Keratinocyte (primary cell): ENCODE measurements at regions not wholly inside any gene's neighbourhood (a gene's known extent, or its start where the extent isn't known, plus 50 kb on each side); places are given as distances from the start of the nearest gene placed in this dataset.

Source experiments
- DNase-seq: peaks from one replicate; pipeline ENCODE4 v3.0.0-alpha.2; 2011; ENCODE audit warnings: low read depth, missing footprints, low spot score
- FAIRE-seq: peaks from 2 replicates; lab custom pipeline; 2011; peaks lifted over from hg19 to GRCh38; lab: Jason Lieb, UNC
- H2AFZ ChIP-seq: 2 replicates; pipeline ENCODE4 v1.6.0; 2012; ENCODE audit warnings: low read length, control low read depth, inconsistent platforms; ENCODE audit not compliant: control insufficient read depth
- H3K27ac ChIP-seq: 2 replicates; pipeline ENCODE4 v1.5.1; 2011; ENCODE audit warnings: low read length; ENCODE audit not compliant: control insufficient read depth, insufficient read depth
- H3K27me3 ChIP-seq: 3 replicates; pipeline ENCODE4 v1.6.0; 2011; ENCODE audit warnings: low read length; ENCODE audit not compliant: control insufficient read depth, insufficient read depth; ENCODE audit errors: extremely low read depth
- H3K36me3 ChIP-seq, 2 experiments: 2 replicates in 1 of 2; 3 replicates in 1 of 2; pipeline ENCODE4 v1.5.1; 2011; ENCODE audit warnings: low read length in 2 of 2, mild to moderate bottlenecking in 1 of 2; ENCODE audit not compliant: control insufficient read depth in 2 of 2, insufficient read depth in 2 of 2; ENCODE audit errors: extremely low read depth in 1 of 2
- H3K4me1 ChIP-seq: 3 replicates; pipeline ENCODE4 v1.5.1; 2011; ENCODE audit warnings: low read length; ENCODE audit not compliant: control insufficient read depth, insufficient read depth; ENCODE audit errors: extremely low read depth
- H3K4me2 ChIP-seq: 3 replicates; pipeline ENCODE4 v1.6.0; 2011; ENCODE audit warnings: low read depth, low read length; ENCODE audit not compliant: control insufficient read depth, insufficient read depth; ENCODE audit errors: extremely low read depth
- H3K4me3 ChIP-seq, 3 experiments: fragments of 200-600 bp in 1 of 3; sonication (generic) in 1 of 3; 2 replicates in 2 of 3; 3 replicates in 1 of 3; pipeline ENCODE4 v1.5.1; 2011 to 2016; ENCODE audit warnings: low read length in 3 of 3, mild to moderate bottlenecking in 3 of 3, control low read depth in 2 of 3, inconsistent platforms in 1 of 3, low read depth in 1 of 3, mixed read lengths in 1 of 3, mixed run types in 1 of 3, moderate library complexity in 1 of 3; ENCODE audit not compliant: control insufficient read depth in 2 of 3, insufficient read depth in 2 of 3; ENCODE audit errors: extremely low read depth in 1 of 3
- H3K79me2 ChIP-seq: 2 replicates; pipeline ENCODE4 v1.6.0; 2012; ENCODE audit warnings: low read length; ENCODE audit not compliant: control insufficient read depth, insufficient read depth
- H3K9ac ChIP-seq: 3 replicates; pipeline ENCODE4 v1.6.0; 2011; ENCODE audit warnings: low read length; ENCODE audit not compliant: control insufficient read depth, insufficient read depth; ENCODE audit errors: extremely low read depth
- H3K9me1 ChIP-seq: 3 replicates; pipeline ENCODE4 v1.6.0; 2011; ENCODE audit warnings: low read length; ENCODE audit not compliant: control insufficient read depth, insufficient read depth; ENCODE audit errors: extremely low read depth
- H3K9me3 ChIP-seq: 2 replicates; pipeline ENCODE4 v1.5.1; 2012; ENCODE audit warnings: low read depth, low read length; ENCODE audit not compliant: control insufficient read depth
- H4K20me1 ChIP-seq: 3 replicates; pipeline ENCODE4 v1.6.0; 2011; ENCODE audit warnings: low read length; ENCODE audit not compliant: control insufficient read depth, insufficient read depth; ENCODE audit errors: extremely low read depth
- CTCF ChIP-seq, 3 experiments: IDR thresholded peaks in 1 of 3; conservative IDR thresholded peaks in 1 of 3; optimal IDR thresholded peaks in 1 of 3; 2 replicates in 2 of 3; 3 replicates in 1 of 3; pipeline versions ENCODE3 to v1.5.1; 2011; ENCODE audit warnings: low read length in 3 of 3, mild to moderate bottlenecking in 3 of 3, moderate library complexity in 2 of 3, control low read depth in 1 of 3, inconsistent platforms in 1 of 3; ENCODE audit not compliant: insufficient read depth in 2 of 3; ENCODE audit errors: extremely low read depth in 1 of 3
- EZH2 ChIP-seq: IDR thresholded peaks from one replicate; pipeline ENCODE4 v1.6.1; 2012; ENCODE audit warnings: inconsistent platforms, mild to moderate bottlenecking, low read length, moderate library complexity
- dilution Hi-C: fragments of 300-500 bp; cut with MboI; formaldehyde crosslinking; loops from one replicate; pipeline ENCODE4 v1.7.0; 2020; ENCODE audit warnings: low sequenced_read_pairs; ENCODE audit not compliant: extremely low pct_ligation_motif_present

- H3K9me3 ChIP-seq: no peaks in the 10 kb centered on the region
- no peak overlapping the region for H3K4me3 ChIP-seq
- DNase-seq: no peak
- H3K9me1 ChIP-seq: no peaks in the 10 kb centered on the region
- H3K27me3 ChIP-seq: no peaks in the 10 kb centered on the region
- H3K27ac ChIP-seq: no peak overlapping the region
- no peak overlapping the region for H3K4me2 ChIP-seq
- H3K9ac ChIP-seq: no peak overlapping the region
- no peak overlapping the region for H2AFZ ChIP-seq
- no peak for FAIRE-seq
- TF ChIP-seq CTCF (optimal IDR thresholded peaks at IDR 0.05 in 1 of 3, IDR thresholded peaks at IDR 0.05 in 1 of 3, conservative IDR thresholded peaks at IDR 0.05 in 1 of 3; ENCODE audit: extremely low read depth in 1 of 3, insufficient read depth in 2 of 3, low read length in 3 of 3): no peak
- TF ChIP-seq EZH2: no peak
- H4K20me1 ChIP-seq: no peaks in the 10 kb centered on the region
- no peaks in the 10 kb centered on the region for H3K36me3 ChIP-seq
- dilution Hi-C loops: no loop called here
- H3K79me2 ChIP-seq: no peaks in the 10 kb centered on the region
- H3K4me1 ChIP-seq: no peaks in the 10 kb centered on the region
Observed at GRCh38 chr1:73167009-73167657, 884.8 kb upstream of the NEGR1 start.

GRCh38 chr1:73162564-73162963, 880.2 kb upstream of the NEGR1 start:
- no peaks in the 10 kb centered on the region for H3K9me3 ChIP-seq
- dilution Hi-C loops: no loop called here
- no peak for DNase-seq
- H4K20me1 ChIP-seq: no peaks in the 10 kb centered on the region
- FAIRE-seq: no peak
- no peaks in the 10 kb centered on the region for H3K4me1 ChIP-seq
- no peaks in the 10 kb centered on the region for H3K9me1 ChIP-seq
- no peaks in the 10 kb centered on the region for H3K79me2 ChIP-seq
- H3K4me3 ChIP-seq: no peak overlapping the region
- H2AFZ ChIP-seq: no peak overlapping the region
- H3K36me3 ChIP-seq: no peaks in the 10 kb centered on the region
- H3K27me3 ChIP-seq: no peaks in the 10 kb centered on the region
- H3K4me2 ChIP-seq: no peak overlapping the region
- TF ChIP-seq EZH2 (no peak), CTCF (optimal IDR thresholded peaks at IDR 0.05 in 1 of 3, IDR thresholded peaks at IDR 0.05 in 1 of 3, conservative IDR thresholded peaks at IDR 0.05 in 1 of 3; ENCODE audit: extremely low read depth in 1 of 3, insufficient read depth in 2 of 3, low read length in 3 of 3) (no peak)
- no peak overlapping the region for H3K27ac ChIP-seq
- H3K9ac ChIP-seq: no peak overlapping the region
